HepG2 (cell line): ENCODE measurements at regions not wholly inside any gene's neighbourhood (a gene's known extent, or its start where the extent isn't known, plus 50 kb on each side); places are given as distances from the start of the nearest gene placed in this dataset.

ENCODE experiments used
- ATAC-seq: fragments of 200-7000 bp; cut with Tn5 transposase; 3 replicates; pipeline ENCODE4 v1.9.1; 2020; ENCODE audit warnings: mild to moderate bottlenecking, moderate library complexity
- BruUV-seq: library from RNA; stranded (reverse); fragments of 400-500 nt; replicated peaks from 2 replicates; lab custom pipeline; 2021; lab: Mats Ljungman, UMichigan
- CTCF ChIA-PET: fragments of 300-600 bp; formaldehyde crosslinking; extraction: SDS; loops from one replicate; lab custom pipeline; 2021; ENCODE audit warnings: low total read pairs, inconsistent platforms, low intra/inter-chr PET ratio; lab: Yijun Ruan, JAX
- POLR2A ChIA-PET: fragments of 350-600 bp; sonication (Branson Sonifier 250); formaldehyde crosslinking; loops from one replicate; lab custom pipeline; 2020; ENCODE audit warnings: antibody characterized with exemption, inconsistent platforms; lab: Yijun Ruan, JAX
- DNase-seq: peaks from one replicate; pipeline ENCODE4 v3.0.0-alpha.2; 2015; ENCODE audit warnings: low spot score
- FAIRE-seq: peaks from 3 replicates; lab custom pipeline; 2011; peaks lifted over from hg19 to GRCh38; lab: Jason Lieb, UNC
- H2AFZ ChIP-seq: one replicate; pipeline ENCODE4 v1.6.1; 2011; ENCODE audit warnings: low read length, inconsistent platforms
- H3K27ac ChIP-seq: fragments of 300-600 bp; 3 replicates; pipeline ENCODE4 v1.8.0; 2011; ENCODE audit warnings: mixed run types, mild to moderate bottlenecking, mixed read lengths, low read length, inconsistent platforms; ENCODE audit not compliant: insufficient read depth; ENCODE audit errors: extremely low read length
- H3K27me3 ChIP-seq, 2 experiments: fragments of 200-600 bp in 1 of 2; 2 replicates in 1 of 2; 3 replicates in 1 of 2; pipeline versions ENCODE4 v1.6.0 to v1.8.0; 2011; ENCODE audit warnings: low read length in 2 of 2, mild to moderate bottlenecking in 2 of 2, moderate library complexity in 2 of 2, inconsistent platforms in 1 of 2; ENCODE audit not compliant: insufficient read depth in 2 of 2, control insufficient read depth in 1 of 2
- H3K36me3 ChIP-seq, 2 experiments: fragments of 200-600 bp in 1 of 2; replicated peaks in 1 of 2; 2 replicates in 1 of 2; 3 replicates in 1 of 2; pipeline versions ENCODE4 v1.5.1 to v1.8.0; 2011; ENCODE audit warnings: low read length in 2 of 2, inconsistent platforms in 1 of 2; ENCODE audit not compliant: insufficient read depth in 2 of 2, control insufficient read depth in 1 of 2
- H3K4me1 ChIP-seq: 2 replicates; pipeline ENCODE4 v1.5.1; 2012; ENCODE audit warnings: low read length, inconsistent platforms; ENCODE audit not compliant: insufficient read depth
- H3K4me2 ChIP-seq: 2 replicates; pipeline ENCODE4 v1.6.0; 2011; ENCODE audit warnings: low read depth, low read length, inconsistent platforms
- H3K4me3 ChIP-seq, 3 experiments: fragments of 200-600 bp in 1 of 3; sonication (generic), shearing (Covaris generic) in 1 of 3; replicated peaks in 1 of 3; 2 replicates each; pipeline ENCODE4 v1.5.1; 2011 to 2016; ENCODE audit warnings: low read length in 3 of 3, inconsistent platforms in 2 of 3, low read depth in 2 of 3, mild to moderate bottlenecking in 2 of 3, control low read depth in 1 of 3, mixed read lengths in 1 of 3; ENCODE audit not compliant: insufficient read depth in 1 of 3
- H3K79me2 ChIP-seq: one replicate; pipeline ENCODE4 v1.6.1; 2011; ENCODE audit warnings: low read length, inconsistent platforms; ENCODE audit not compliant: insufficient read depth
- H3K9ac ChIP-seq: 2 replicates; pipeline ENCODE4 v1.6.0; 2011; ENCODE audit warnings: mild to moderate bottlenecking, low read depth, low read length, inconsistent platforms; ENCODE audit not compliant: insufficient read depth
- H3K9me3 ChIP-seq: 2 replicates; pipeline ENCODE4 v1.5.1; 2012; ENCODE audit warnings: mild to moderate bottlenecking, low read length
- H4K20me1 ChIP-seq: 2 replicates; pipeline ENCODE4 v1.6.0; 2011; ENCODE audit warnings: inconsistent platforms, mild to moderate bottlenecking, low read length, moderate library complexity; ENCODE audit not compliant: insufficient read depth
- AGO2 ChIP-seq: fragments of 200-400 bp; formaldehyde crosslinking; optimal IDR thresholded peaks from 2 replicates; pipeline ENCODE3; 2017; ENCODE audit warnings: mild to moderate bottlenecking, low read depth, low read length, moderate library complexity
- CSRNP2 ChIP-seq: sonication (generic); formaldehyde crosslinking; conservative IDR thresholded peaks from 2 replicates; pipeline ENCODE4 v1.8.0; 2022; ENCODE audit warnings: low read depth, missing genetic modification reagents
- PHF21A ChIP-seq: sonication (generic); formaldehyde crosslinking; IDR thresholded peaks from 2 replicates; pipeline ENCODE4 v1.5.0; 2020; ENCODE audit warnings: mild to moderate bottlenecking, missing genetic modification reagents
- SIN3B ChIP-seq: fragments of 150-350 bp; IDR thresholded peaks from 2 replicates; pipeline ENCODE4 v1.6.1; 2014; ENCODE audit warnings: low read length
- SOX5 ChIP-seq: IDR thresholded peaks from 2 replicates; pipeline ENCODE4 v1.6.1; 2016; ENCODE audit warnings: borderline replicate concordance
- ZMYM3 ChIP-seq: sonication (generic); formaldehyde crosslinking; IDR thresholded peaks from 2 replicates; pipeline ENCODE4 v1.5.1; 2020; ENCODE audit warnings: mild to moderate bottlenecking, missing genetic modification reagents
- ZNF264 ChIP-seq: sonication (generic); formaldehyde crosslinking; IDR thresholded peaks from 2 replicates; pipeline ENCODE4 v1.4.0; 2020; ENCODE audit warnings: missing genetic modification reagents
- ZNF570 ChIP-seq: sonication (generic); formaldehyde crosslinking; IDR thresholded peaks from 2 replicates; pipeline ENCODE4 v1.4.0; 2020; ENCODE audit warnings: mild to moderate bottlenecking, missing genetic modification reagents, borderline replicate concordance
- ZNF605 ChIP-seq: sonication (generic); formaldehyde crosslinking; IDR thresholded peaks from 2 replicates; pipeline ENCODE4 v1.8.0; 2022; ENCODE audit warnings: mild to moderate bottlenecking, missing genetic modification reagents
- ZNF776 ChIP-seq: sonication (generic); formaldehyde crosslinking; IDR thresholded peaks from 2 replicates; pipeline ENCODE4 v1.4.0; 2020; ENCODE audit warnings: mild to moderate bottlenecking, missing genetic modification reagents
- ZNF879 ChIP-seq: sonication (generic); formaldehyde crosslinking; IDR thresholded peaks from 2 replicates; pipeline ENCODE4 v1.8.1; 2023; ENCODE audit warnings: missing genetic modification reagents
- WGBS: methylation state at CpG from one replicate; pipeline ENCODE4 v1.1.6; 2017; ENCODE audit warnings: low lambda C conversion rate; 5-methylcytosine and 5-hydroxymethylcytosine counted together
- in situ Hi-C: cut with HindIII; loops from 2 replicates; pipeline ENCODE4 v1.10.0; 2017; ENCODE audit warnings: low pct_unique_long_range_greater_than_20kb; ENCODE audit not compliant: extremely low pct_ligation_motif_present
- intact Hi-C: fragments of 100-400 bp; cut with micrococcal nuclease; formaldehyde crosslinking; loops from one replicate; pipeline ENCODE4 v1.10.0; 2022; ENCODE audit not compliant: unreplicated experiment
- TF ChIP-seq, protein P1 (sequence below): sonication (generic); formaldehyde crosslinking; IDR thresholded peaks from 2 replicates; pipeline ENCODE4 v1.4.0; 2020; ENCODE audit warnings: mild to moderate bottlenecking, missing genetic modification reagents

GRCh38 chr13:67763984-67764383, 533.8 kb upstream of the PCDH9 start:
- Histone ChIP-seq H3K9ac (no peak overlapping the region), H3K79me2 (no peaks in the 10 kb centered on the region), H2AFZ (no peak overlapping the region), H3K4me1 (no peaks in the 10 kb centered on the region), H3K27ac (no peak overlapping the region), H4K20me1 (no peaks in the 10 kb centered on the region), H3K4me3 (no peak overlapping the region), H3K4me2 (no peak overlapping the region), H3K27me3 (no peaks in the 10 kb centered on the region), H3K36me3 (no peaks in the 10 kb centered on the region), H3K9me3 (no peaks in the 10 kb centered on the region)
- 2% methylated on average over 3 of the region's 3 CpGs for WGBS
- in situ Hi-C loops: no loop called here
- BruUV-seq: no TSS peak
- intact Hi-C loops: no loop called here
- DNase-seq: no peak
- no peak for ATAC-seq
- no peak for FAIRE-seq
- no peak for TF ChIP-seq SIN3B
- TF ChIP-seq ZMYM3 (CRISPR knock-in tag): no peak
- no peak for TF ChIP-seq ZNF605
- TF ChIP-seq ZNF570 (CRISPR knock-in tag): no peak
- CTCF ChIA-PET: no interaction called here
- POLR2A ChIA-PET: no interaction called here

- no peaks in the 10 kb centered on the region for H3K9me3 ChIP-seq
- ChIA-PET CTCF (no interaction called here), POLR2A (no interaction called here)
- H3K4me2 ChIP-seq: no peak overlapping the region
- no TSS peak for BruUV-seq
- H3K9ac ChIP-seq: no peak overlapping the region
- no peak overlapping the region for H3K27ac ChIP-seq
- H3K79me2 ChIP-seq: no peaks in the 10 kb centered on the region
- DNase-seq: no peak
- WGBS: 5% methylated on average over 3 of the region's 3 CpGs
- no peaks in the 10 kb centered on the region for H3K4me1 ChIP-seq
- H3K36me3 ChIP-seq: no peaks in the 10 kb centered on the region
- H3K27me3 ChIP-seq: no peaks in the 10 kb centered on the region
- no peaks in the 10 kb centered on the region for H4K20me1 ChIP-seq
- no peak for ATAC-seq
- H2AFZ ChIP-seq: no peak overlapping the region
- in situ Hi-C loops: no loop called here
- TF ChIP-seq ZNF879 (CRISPR knock-in tag) (no peak), PHF21A (CRISPR knock-in tag) (no peak), SOX5 (CRISPR knock-in tag) (no peak), CSRNP2 (CRISPR knock-in tag) (no peak), AGO2 (no peak), ZNF776 (CRISPR knock-in tag) (no peak), ZNF264 (CRISPR knock-in tag) (no peak)
- TF ChIP-seq, protein P1, sequence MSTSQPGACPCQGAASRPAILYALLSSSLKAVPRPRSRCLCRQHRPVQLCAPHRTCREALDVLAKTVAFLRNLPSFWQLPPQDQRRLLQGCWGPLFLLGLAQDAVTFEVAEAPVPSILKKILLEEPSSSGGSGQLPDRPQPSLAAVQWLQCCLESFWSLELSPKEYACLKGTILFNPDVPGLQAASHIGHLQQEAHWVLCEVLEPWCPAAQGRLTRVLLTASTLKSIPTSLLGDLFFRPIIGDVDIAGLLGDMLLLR (CRISPR knock-in tag): no peak
- intact Hi-C loops: no loop called here
- no peak overlapping the region for H3K4me3 ChIP-seq
- FAIRE-seq: no peak
Measured at GRCh38 chr13:67763384-67763783, 533.2 kb upstream of the PCDH9 start.
